CD14-positive monocyte (primary cell): ENCODE measurements at regions not wholly inside any gene's neighbourhood (a gene's known extent, or its start where the extent isn't known, plus 50 kb on each side); places are given as distances from the start of the nearest gene placed in this dataset.

Experiments used
- DNase-seq, 3 donors: peaks; one replicate each; pipeline ENCODE4 v3.0.0-alpha.2; 2011 to 2022
- H2AFZ ChIP-seq: 2 replicates; pipeline ENCODE4 v1.6.0; 2012; ENCODE audit warnings: mild to moderate bottlenecking, low read depth, low read length, inconsistent platforms; ENCODE audit not compliant: insufficient read depth, poor library complexity, severe bottlenecking
- H3K27ac ChIP-seq, 2 donors: 1 replicate in 1 of 2; 2 replicates in 1 of 2; pipeline ENCODE4 v1.5.1; 2012 to 2013; ENCODE audit warnings: low read length in 2 of 2, control low read depth in 1 of 2, inconsistent platforms in 1 of 2, low read depth in 1 of 2, mild to moderate bottlenecking in 1 of 2
- H3K27me3 ChIP-seq, 2 donors: one replicate each; pipeline versions ENCODE4 v1.6.0 to v1.6.1; 2011 to 2013; ENCODE audit warnings: low read length in 2 of 2; ENCODE audit not compliant: control insufficient read depth in 2 of 2, insufficient read depth in 2 of 2
- H3K36me3 ChIP-seq, 2 donors: replicated peaks in 1 of 2; 1 replicate in 1 of 2; 2 replicates in 1 of 2; pipeline versions ENCODE4 v1.5.1 to v1.6.1; 2012 to 2013; ENCODE audit warnings: low read length in 2 of 2, control low read depth in 1 of 2, inconsistent platforms in 1 of 2, mild to moderate bottlenecking in 1 of 2; ENCODE audit not compliant: insufficient read depth in 2 of 2, control insufficient read depth in 1 of 2
- H3K4me1 ChIP-seq, 2 donors: 1 replicate in 1 of 2; 2 replicates in 1 of 2; pipeline versions ENCODE4 v1.5.1 to v1.6.1; 2012 to 2013; ENCODE audit warnings: low read length in 2 of 2, control low read depth in 1 of 2, inconsistent platforms in 1 of 2, mild to moderate bottlenecking in 1 of 2, moderate library complexity in 1 of 2; ENCODE audit not compliant: insufficient read depth in 2 of 2, control insufficient read depth in 1 of 2
- H3K4me2 ChIP-seq: replicated peaks from 2 replicates; pipeline ENCODE3; 2012; ENCODE audit warnings: low read length, moderate library complexity, mild to moderate bottlenecking; ENCODE audit not compliant: poor library complexity, severe bottlenecking; ENCODE audit errors: extremely low read depth
- H3K4me3 ChIP-seq, 3 experiments: fragments of 200-600 bp in 1 of 3; sonication (generic) in 1 of 3; replicated peaks in 1 of 3; 1 replicate in 2 of 3; 2 replicates in 1 of 3; pipeline ENCODE4 v1.5.1; 2011 to 2013; ENCODE audit warnings: low read length in 3 of 3, mild to moderate bottlenecking in 3 of 3, control low read depth in 2 of 3, low read depth in 2 of 3, inconsistent platforms in 1 of 3, moderate library complexity in 1 of 3
- H3K79me2 ChIP-seq: 2 replicates; pipeline ENCODE4 v1.6.0; 2012; ENCODE audit warnings: mild to moderate bottlenecking, control low read depth, inconsistent platforms, low read length, moderate library complexity; ENCODE audit not compliant: insufficient read depth
- H3K9ac ChIP-seq: 2 replicates; pipeline ENCODE4 v1.6.0; 2017; ENCODE audit warnings: low read length, mild to moderate bottlenecking; ENCODE audit not compliant: insufficient read depth, poor library complexity, severe bottlenecking
- H3K9me3 ChIP-seq, 2 donors: replicated peaks in 1 of 2; 1 replicate in 1 of 2; 2 replicates in 1 of 2; pipeline versions ENCODE4 v1.5.1 to v1.6.1; 2012 to 2013; ENCODE audit warnings: low read length in 2 of 2, control low read depth in 1 of 2; ENCODE audit not compliant: control insufficient read depth in 1 of 2, insufficient read depth in 1 of 2
- H4K20me1 ChIP-seq: 2 replicates; pipeline ENCODE4 v1.6.0; 2012; ENCODE audit warnings: mild to moderate bottlenecking, low read length, control low read depth, moderate library complexity; ENCODE audit not compliant: insufficient read depth
- H3K27ac Mint-ChIP-seq, 7 donors: one replicate each; pipeline ENCODE4 v1.8.0; 2020; ENCODE audit warnings: mild to moderate bottlenecking in 7 of 7, mixed read lengths in 7 of 7, moderate library complexity in 6 of 7, inconsistent platforms in 2 of 7
- H3K27me3 Mint-ChIP-seq, 3 donors: one replicate each; pipeline ENCODE4 v1.8.0; 2021 to 2022; ENCODE audit warnings: low read depth in 3 of 3, mild to moderate bottlenecking in 3 of 3, mixed read lengths in 3 of 3, moderate library complexity in 3 of 3, inconsistent platforms in 1 of 3
- H3K36me3 Mint-ChIP-seq, 2 donors: one replicate each; pipeline ENCODE4 v1.8.0; 2020; ENCODE audit warnings: mixed read lengths in 2 of 2, inconsistent platforms in 1 of 2, mild to moderate bottlenecking in 1 of 2
- H3K4me1 Mint-ChIP-seq: one replicate; pipeline ENCODE4 v1.8.0; 2020; ENCODE audit warnings: mild to moderate bottlenecking, mixed read lengths
- H3K4me3 Mint-ChIP-seq, 2 donors: one replicate each; pipeline ENCODE4 v1.8.0; 2020; ENCODE audit warnings: mild to moderate bottlenecking in 2 of 2, mixed read lengths in 2 of 2, moderate library complexity in 1 of 2
- H3K9me3 Mint-ChIP-seq, 7 donors: one replicate each; pipeline ENCODE4 v1.8.0; 2020 to 2022; ENCODE audit warnings: mixed read lengths in 7 of 7, mild to moderate bottlenecking in 6 of 7, moderate library complexity in 6 of 7, inconsistent platforms in 2 of 7
- CTCF ChIP-seq: fragments of 200-600 bp; IDR thresholded peaks from one replicate; pipeline ENCODE4 v1.8.0; 2022; ENCODE audit warnings: antibody characterized with exemption, mild to moderate bottlenecking
- WGBS: methylation state at CpG from one replicate; pipeline ENCODE4 v1.1.5; 2013; ENCODE audit warnings: missing lambda C conversion rate; ENCODE audit not compliant: insufficient coverage; 5-methylcytosine and 5-hydroxymethylcytosine counted together
- intact Hi-C, 2 donors: fragments of 100-400 bp; cut with micrococcal nuclease; formaldehyde crosslinking; loops; one replicate each; pipeline versions ENCODE4 v1.15.0 to v1.15.1; 2023

DNA sequence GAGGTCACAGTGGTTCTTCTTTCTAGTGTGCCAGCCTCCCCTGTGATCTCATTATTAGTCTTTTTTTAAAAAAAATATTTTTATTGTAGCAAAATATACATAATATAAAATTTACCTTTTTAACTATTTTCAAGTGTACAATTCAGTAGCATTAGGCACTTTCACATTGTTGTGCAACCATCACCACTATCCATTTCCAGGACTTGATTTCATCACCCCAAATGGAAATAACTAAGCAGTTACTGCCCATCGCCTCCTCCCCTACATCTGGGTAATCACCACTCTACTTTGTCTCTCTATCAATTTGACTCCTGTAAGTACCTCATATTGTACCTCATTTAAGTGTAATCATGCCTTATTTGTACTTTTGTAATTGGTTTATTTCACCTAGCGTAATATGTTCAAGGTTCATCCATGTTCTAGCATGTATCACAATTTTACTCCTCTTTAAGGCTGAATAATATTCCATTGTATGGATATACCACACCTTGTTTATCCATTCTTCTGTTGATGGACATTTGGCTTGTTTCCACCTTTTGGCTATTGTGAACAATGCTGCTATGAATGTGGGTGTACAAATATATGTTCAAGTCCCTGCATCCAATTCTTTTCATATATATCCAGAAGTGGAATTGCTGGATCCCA is 68.6 kb upstream of the FYN start:
- no peaks in the 10 kb centered on the region for H3K79me2 ChIP-seq
- H3K27ac Mint-ChIP-seq = peak overlapping the region; percentile 85 to 97 (median 92)
- no peaks in the 10 kb centered on the region for H4K20me1 ChIP-seq
- no CpG with 5 or more reads among the region's 2 CpGs for WGBS
- DNase-seq = peak; percentile 53 to 74 (median 70)
- H3K4me2 ChIP-seq = peak overlapping the region; percentile 64
- peaks cover 0 to 3% of the 10 kb centered on the region in 2 donors for H3K36me3 Mint-ChIP-seq
- H3K27me3 ChIP-seq = no peaks in the 10 kb centered on the region
- no peak overlapping the region for H2AFZ ChIP-seq
- no peak overlapping the region for H3K9ac ChIP-seq
- peak overlapping the region in 1 of 2 donors; percentile 61 for H3K4me3 Mint-ChIP-seq
- peak overlapping the region in 1 of 3 experiments; percentile 53 for H3K4me3 ChIP-seq
- H3K27ac ChIP-seq = peak overlapping the region in 1 of 2 donors; percentile 87
- peaks cover 64% of the 10 kb centered on the region for H3K4me1 Mint-ChIP-seq
- intact Hi-C loops = loop anchor here (5.0 to 10.0 kb wide), 4 partner anchors 53 to 70 kb away; partner anchors contain the start of gene FYN (in 2 of the 2)
- H3K36me3 ChIP-seq = no peaks in the 10 kb centered on the region
- H3K27me3 Mint-ChIP-seq = no peaks in the 10 kb centered on the region
- TF ChIP-seq CTCF = no peak
- H3K9me3 ChIP-seq = no peaks in the 10 kb centered on the region
- H3K9me3 Mint-ChIP-seq = no peaks in the 10 kb centered on the region
- peaks cover 66% of the 10 kb centered on the region in 2 donors for H3K4me1 ChIP-seq

DNA sequence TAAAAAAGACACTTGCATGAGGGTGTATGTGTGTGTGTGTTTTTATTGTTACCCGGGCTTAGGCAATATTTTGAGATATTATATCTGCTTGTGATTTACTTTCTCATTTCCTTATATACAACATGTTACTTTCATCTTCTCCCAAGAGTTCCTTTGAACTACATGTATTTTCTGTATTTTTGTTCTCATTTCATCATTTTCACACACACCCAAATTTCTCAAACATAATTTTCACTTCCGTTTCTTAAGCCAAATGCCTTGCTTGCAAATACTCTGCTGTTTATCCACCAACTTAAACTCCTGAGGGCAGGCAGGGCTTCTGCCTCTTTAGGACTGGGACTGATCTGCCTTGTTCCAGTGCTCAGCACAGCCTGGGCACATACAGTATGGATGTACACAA is 69.3 kb upstream of the FYN start:
- no peaks in the 10 kb centered on the region for H3K79me2 ChIP-seq
- H3K36me3 ChIP-seq = no peaks in the 10 kb centered on the region
- H3K4me1 Mint-ChIP-seq = peaks cover 64% of the 10 kb centered on the region
- peak; percentile 62 to 79 (median 69) for DNase-seq
- no peaks in the 10 kb centered on the region for H3K27me3 ChIP-seq
- H3K36me3 Mint-ChIP-seq = peaks cover 0 to 3% of the 10 kb centered on the region in 2 donors
- no peak for TF ChIP-seq CTCF
- peak overlapping the region; percentile 64 for H3K4me2 ChIP-seq
- no peaks in the 10 kb centered on the region for H3K9me3 Mint-ChIP-seq
- H3K4me1 ChIP-seq = peaks cover 66% of the 10 kb centered on the region in 2 donors
- no peaks in the 10 kb centered on the region for H3K27me3 Mint-ChIP-seq
- H4K20me1 ChIP-seq = no peaks in the 10 kb centered on the region
- peak overlapping the region; percentile 24 for H3K9ac ChIP-seq
- H3K4me3 ChIP-seq = peak overlapping the region in 1 of 3 experiments; percentile 53
- no peaks in the 10 kb centered on the region for H3K9me3 ChIP-seq
- no CpG with 5 or more reads among the region's 2 CpGs for WGBS
- peak overlapping the region; percentile 85 to 97 (median 92) for H3K27ac Mint-ChIP-seq
- peak overlapping the region in 1 of 2 donors; percentile 61 for H3K4me3 Mint-ChIP-seq
- peak overlapping the region; percentile 51 to 87 for H3K27ac ChIP-seq
- no peak overlapping the region for H2AFZ ChIP-seq
- intact Hi-C loops = loop anchor here (5.0 to 10.0 kb wide), 4 partner anchors 52 to 70 kb away; partner anchors contain the start of gene FYN (in 2 of the 2)
